Uterus (tissue), 3 donors: ENCODE measurements at regions not wholly inside any gene's neighbourhood (a gene's known extent, or its start where the extent isn't known, plus 50 kb on each side); places are given as distances from the start of the nearest gene placed in this dataset.

Experiments used
- DNase-seq, 2 donors: peaks; one replicate each; pipeline ENCODE4 v3.0.0-alpha.2; 2019 to 2020
- H3K27ac ChIP-seq, 2 donors: fragments of 200-600 bp; sonication (generic); 1 replicate in 1 of 2; 2 replicates in 1 of 2; pipeline ENCODE4 v1.5.1; 2016 to 2018
- H3K27me3 ChIP-seq, 2 donors: fragments of 200-600 bp; sonication (generic); one replicate each; pipeline ENCODE4 v1.5.1; 2018 to 2019; ENCODE audit warnings: control low read depth in 1 of 2
- H3K36me3 ChIP-seq, 2 donors: fragments of 200-600 bp; sonication (generic); one replicate each; pipeline ENCODE4 v1.5.1; 2019; ENCODE audit warnings: control low read depth in 1 of 2
- H3K4me1 ChIP-seq, 2 donors: fragments of 200-600 bp; sonication (generic); one replicate each; pipeline ENCODE4 v1.5.1; 2018 to 2019; ENCODE audit warnings: control low read depth in 1 of 2
- H3K4me3 ChIP-seq, 2 donors: fragments of 200-600 bp; sonication (generic); 1 replicate in 1 of 2; 2 replicates in 1 of 2; pipeline ENCODE4 v1.5.1; 2018 to 2019; ENCODE audit warnings: mild to moderate bottlenecking in 1 of 2
- H3K9me3 ChIP-seq, 2 donors: fragments of 200-600 bp; sonication (generic); one replicate each; pipeline ENCODE4 v1.5.1; 2019; ENCODE audit warnings: control low read depth in 1 of 2
- CTCF ChIP-seq, 4 experiments: fragments of 200-600 bp in 2 of 4; fragments of 450-650 bp in 2 of 4; sonication (generic) in 2 of 4; IDR thresholded peaks; one replicate each; pipeline ENCODE4 v1.5.1; 2016 to 2019; ENCODE audit warnings: antibody characterized with exemption in 4 of 4, mild to moderate bottlenecking in 2 of 4, moderate library complexity in 1 of 4
- POLR2A ChIP-seq, 2 donors: fragments of 450-650 bp; IDR thresholded peaks; one replicate each; pipeline ENCODE4 v1.6.1; 2016; ENCODE audit warnings: antibody characterized with exemption in 2 of 2, mild to moderate bottlenecking in 1 of 2, moderate library complexity in 1 of 2
- intact Hi-C: fragments of 100-400 bp; cut with DNase I; formaldehyde crosslinking; loops from one replicate; pipeline ENCODE4 v1.15.1; 2023; ENCODE audit warnings: low total_unique reads
- donor health status: DM: yes; HTN: yes; CAD: no.

GRCh38 chr17:34874478-34874877 is 86.8 kb downstream of the CCT6B start:
- no peaks in the 10 kb centered on the region for H3K27me3 ChIP-seq
- no peak overlapping the region for H3K27ac ChIP-seq
- H3K9me3 ChIP-seq: no peaks in the 10 kb centered on the region
- no peaks in the 10 kb centered on the region for H3K36me3 ChIP-seq
- DNase-seq: no peak
- no peak for TF ChIP-seq POLR2A (IDR thresholded peaks at IDR 0.05)
- no peak for TF ChIP-seq CTCF (IDR thresholded peaks at IDR 0.05)
- intact Hi-C loops: no loop called here
- H3K4me3 ChIP-seq: no peak overlapping the region
- no peaks in the 10 kb centered on the region for H3K4me1 ChIP-seq

GRCh38 chr17:34872640-34873039 is 88.6 kb downstream of the CCT6B start:
- no peaks in the 10 kb centered on the region for H3K4me1 ChIP-seq
- TF ChIP-seq POLR2A (IDR thresholded peaks at IDR 0.05) (no peak), CTCF (IDR thresholded peaks at IDR 0.05) (no peak)
- H3K36me3 ChIP-seq: no peaks in the 10 kb centered on the region
- H3K27me3 ChIP-seq: no peaks in the 10 kb centered on the region
- DNase-seq: no peak
- H3K4me3 ChIP-seq: no peak overlapping the region
- intact Hi-C loops: no loop called here
- H3K9me3 ChIP-seq: no peaks in the 10 kb centered on the region
- H3K27ac ChIP-seq: no peak overlapping the region

- H3K27me3 ChIP-seq: no peaks in the 10 kb centered on the region
- TF ChIP-seq POLR2A (IDR thresholded peaks at IDR 0.05) (no peak), CTCF (IDR thresholded peaks at IDR 0.05) (no peak)
- H3K4me3 ChIP-seq: no peak overlapping the region
- H3K9me3 ChIP-seq: no peaks in the 10 kb centered on the region
- no peaks in the 10 kb centered on the region for H3K36me3 ChIP-seq
- no peak overlapping the region for H3K27ac ChIP-seq
- H3K4me1 ChIP-seq: no peaks in the 10 kb centered on the region
- intact Hi-C loops: no loop called here
- no peak for DNase-seq
These were observed 91.6 kb downstream of the CCT6B start for GRCh38 chr17:34869641-34870040.

- Histone ChIP-seq H3K36me3 (no peaks in the 10 kb centered on the region), H3K27ac (no peak overlapping the region), H3K4me3 (no peak overlapping the region), H3K9me3 (no peaks in the 10 kb centered on the region), H3K4me1 (no peaks in the 10 kb centered on the region), H3K27me3 (no peaks in the 10 kb centered on the region)
- DNase-seq: no peak
- TF ChIP-seq POLR2A (IDR thresholded peaks at IDR 0.05) (no peak), CTCF (IDR thresholded peaks at IDR 0.05) (no peak)
- intact Hi-C loops: no loop called here
These were observed 95.5 kb downstream of the CCT6B start for GRCh38 chr17:34865716-34866115.

GRCh38 chr17:34862384-34862783 is 98.9 kb downstream of the CCT6B start:
- Histone ChIP-seq H3K4me1 (no peaks in the 10 kb centered on the region), H3K36me3 (no peaks in the 10 kb centered on the region), H3K27ac (no peak overlapping the region), H3K9me3 (no peaks in the 10 kb centered on the region), H3K27me3 (no peaks in the 10 kb centered on the region), H3K4me3 (no peak overlapping the region)
- no peak for DNase-seq
- intact Hi-C loops: no loop called here
- no peak for TF ChIP-seq POLR2A (IDR thresholded peaks at IDR 0.05)
- TF ChIP-seq CTCF (IDR thresholded peaks at IDR 0.05): no peak
